Heart left ventricle (tissue), 13 donors: ENCODE measurements at regions not wholly inside any gene's neighbourhood (a gene's known extent, or its start where the extent isn't known, plus 50 kb on each side); places are given as distances from the start of the nearest gene placed in this dataset.
"Not testable (repeated sequence)": the region's sequence is repeated elsewhere in the genome, so short reads cannot be mapped to it uniquely, and the experiment has no call there.

Source experiments
- CTCF ChIP-seq, 12 donors: fragments of 200-600 bp; sonication (generic) in 4 of 12; IDR thresholded peaks; one replicate each; pipeline versions ENCODE4 v1.5.0 to v1.8.0; 2018 to 2022; ENCODE audit warnings: antibody characterized with exemption in 12 of 12, mild to moderate bottlenecking in 5 of 12
- POLR2A ChIP-seq, 2 donors: fragments of 450-650 bp; IDR thresholded peaks; one replicate each; pipeline ENCODE4 v1.6.1; 2017; ENCODE audit warnings: antibody characterized with exemption in 2 of 2, mild to moderate bottlenecking in 2 of 2, moderate library complexity in 2 of 2
- donor health status: ischemic (EF 13 %, LVEDD 7.1; RV severe dilation, severe dysfunction).
- donor health status: DM: no; HTN: yes; CAD: no.
- donor health status: DM: no; HTN: no; CAD: no.
- donor health status: ischemic (EF 25% LVEDD 6.9; RV normal size, moderate dysfunction).
- donor health status: ischemic (EF 25% LVEDD 5.7; RV mildly dilated, moderate dysfunction).
- donor health status: ischemic (EF 35%, LVEDD 5.7; RV mildly dilated, moderate dysfunction).
- donor health status: nonischemic (EF 11% LVEDD 7.7; RV severe dilation, severe dysfunction).
- donor health status: DM: yes; HTN: yes; CAD: no.
- donor health status: PGD.
- donor health status: ischemic (EF 29% LVEDD 5.4; RV normal size, mild dysfunction).
- donor health status: nonischemic (EF 23%, LVEDD 6.1; RV moderate dilation, normal function).

GRCh38 chr6:167215429-167216250 is 57.9 kb upstream of the GPR31 start:
- not testable (repeated sequence) for TF ChIP-seq CTCF, POLR2A (IDR thresholded peaks at IDR 0.05)
